Fibroblast of skin of back (primary cell): ENCODE measurements at regions not wholly inside any gene's neighbourhood (a gene's known extent, or its start where the extent isn't known, plus 50 kb on each side); places are given as distances from the start of the nearest gene placed in this dataset.

Experiments
- DNase-seq: peaks from one replicate; pipeline ENCODE4 v3.0.0-alpha.2; 2013

DNA sequence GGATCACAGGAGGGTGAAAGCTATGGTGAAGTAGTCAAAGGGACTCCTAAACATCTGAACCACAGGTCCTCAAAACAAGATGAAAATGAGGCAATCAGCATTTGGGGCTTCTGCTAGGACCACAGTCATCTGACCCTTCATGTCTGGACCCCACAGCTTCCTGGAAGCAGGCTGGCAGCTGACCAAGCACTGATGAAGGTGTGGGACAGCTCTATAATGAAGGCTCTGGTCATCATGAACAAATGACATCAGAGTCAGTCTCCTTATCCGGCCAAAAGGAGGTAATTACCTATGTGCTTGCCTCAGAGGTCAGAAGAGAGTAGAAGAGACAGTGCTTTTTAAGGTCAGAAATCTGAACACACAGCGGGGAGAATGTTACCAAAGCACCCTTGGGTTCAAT lies 101.2 kb upstream of the GNAO1 start:
- DNase-seq = no peak

DNA sequence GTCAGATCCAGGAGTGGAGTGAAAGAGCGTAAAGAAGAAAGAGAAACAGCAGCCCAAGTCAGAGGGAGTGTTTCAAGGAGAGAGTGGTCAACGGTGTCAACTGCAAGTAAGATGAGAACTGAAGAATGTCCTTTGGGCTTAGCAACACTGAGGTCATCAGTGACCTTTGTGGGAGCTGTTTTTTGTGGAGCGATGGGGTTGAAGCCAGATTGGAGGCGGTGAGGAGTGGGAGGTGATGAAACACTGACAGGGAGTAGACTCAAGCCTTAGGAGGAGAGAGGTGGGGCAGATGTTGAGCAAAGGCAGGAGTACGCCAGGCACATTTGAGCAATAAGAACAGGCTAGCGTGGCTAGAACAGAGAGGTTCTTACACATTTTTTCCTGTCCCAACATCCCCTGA lies 103.7 kb upstream of the GNAO1 start:
- no peak for DNase-seq

DNA sequence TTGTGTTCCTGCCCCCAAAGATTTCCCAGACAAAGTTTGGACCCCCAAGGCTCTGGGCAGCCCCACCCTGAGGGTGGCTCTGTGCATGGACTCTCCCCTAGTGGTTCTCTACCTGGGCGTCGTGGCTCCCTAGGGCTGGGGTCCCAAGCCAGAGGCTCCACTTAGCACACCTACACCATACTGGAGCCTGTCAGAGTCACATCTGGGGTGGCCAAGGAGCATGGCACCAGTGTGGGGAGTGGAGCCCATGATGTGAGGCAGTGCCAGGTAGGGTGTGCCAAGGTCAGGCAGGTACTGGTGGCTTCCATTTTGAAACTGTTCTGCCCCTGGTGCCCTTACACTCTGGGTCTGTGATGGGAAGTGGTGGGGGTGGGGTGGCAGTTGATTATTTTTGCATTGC lies 109.9 kb upstream of the GNAO1 start:
- no peak for DNase-seq

GRCh38 chr16:56075732-56076388 lies 115.4 kb upstream of the GNAO1 start:
- no peak for DNase-seq

DNA sequence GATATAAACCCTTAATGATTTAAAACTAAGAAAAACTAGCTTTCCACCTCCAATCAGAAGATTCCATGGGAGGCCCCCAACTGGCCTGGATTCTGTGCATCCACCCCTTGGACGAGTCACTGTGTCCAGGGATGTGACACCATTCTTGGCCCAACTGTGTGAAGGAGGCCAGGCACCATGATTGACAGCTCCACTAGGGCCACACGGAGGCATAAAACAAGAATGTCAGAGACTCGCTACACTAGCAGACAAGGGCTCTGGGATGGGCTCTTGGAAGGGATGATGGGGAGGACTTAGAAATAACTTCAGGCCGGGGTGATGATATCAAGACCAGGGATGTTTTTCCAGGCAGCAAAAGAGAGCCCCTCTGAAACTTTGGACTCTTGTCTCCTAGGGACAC lies 117.8 kb upstream of the GNAO1 start:
- DNase-seq = no peak

- DNase-seq = no peak
These were observed 119.2 kb upstream of the GNAO1 start for GRCh38 chr16:56072096-56072495.

GRCh38 chr16:56068816-56069215 lies 122.5 kb upstream of the GNAO1 start:
- DNase-seq = no peak

DNA sequence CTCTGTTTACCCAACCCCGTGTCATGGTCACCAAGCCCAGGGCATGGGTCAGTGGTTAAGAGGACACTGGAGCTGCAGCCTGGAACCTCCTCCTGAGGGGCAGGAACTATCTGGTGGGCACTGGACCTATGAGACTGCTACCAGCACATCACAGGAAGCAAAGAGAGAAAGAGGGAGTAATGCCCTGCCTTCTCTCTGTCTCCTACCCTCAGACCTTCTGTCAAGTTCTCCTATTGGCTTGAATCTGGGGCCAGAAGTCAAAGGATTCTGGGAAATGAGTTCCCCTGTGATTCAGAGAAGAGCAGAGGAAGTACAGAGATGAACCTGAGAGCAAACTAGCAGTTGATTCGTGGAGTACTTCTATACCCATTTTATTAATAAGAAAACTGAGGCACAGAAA lies 123.0 kb upstream of the GNAO1 start:
- DNase-seq = no peak

- DNase-seq = no peak
These were observed 123.9 kb upstream of the GNAO1 start for GRCh38 chr16:56067406-56067805.

DNA sequence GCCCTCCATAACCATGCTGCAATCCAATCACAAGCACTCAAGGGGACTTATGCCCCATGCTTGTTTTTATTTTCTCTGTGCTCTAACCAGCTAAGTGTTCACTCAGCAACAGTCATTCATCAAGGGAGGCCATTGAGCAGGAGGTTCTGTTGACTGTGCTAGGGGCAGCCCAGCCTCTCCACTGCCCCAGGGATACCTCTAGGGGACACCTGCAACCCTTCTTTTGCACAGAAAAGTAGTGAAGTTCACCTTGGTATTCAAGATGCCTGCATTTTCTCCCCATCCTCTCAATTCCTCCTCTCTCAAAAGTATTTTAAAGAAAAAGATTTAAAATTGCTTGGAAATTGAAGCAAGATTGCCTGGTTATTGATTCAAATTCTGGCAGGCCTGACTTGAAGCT lies 124.7 kb upstream of the GNAO1 start:
- DNase-seq = no peak

DNA sequence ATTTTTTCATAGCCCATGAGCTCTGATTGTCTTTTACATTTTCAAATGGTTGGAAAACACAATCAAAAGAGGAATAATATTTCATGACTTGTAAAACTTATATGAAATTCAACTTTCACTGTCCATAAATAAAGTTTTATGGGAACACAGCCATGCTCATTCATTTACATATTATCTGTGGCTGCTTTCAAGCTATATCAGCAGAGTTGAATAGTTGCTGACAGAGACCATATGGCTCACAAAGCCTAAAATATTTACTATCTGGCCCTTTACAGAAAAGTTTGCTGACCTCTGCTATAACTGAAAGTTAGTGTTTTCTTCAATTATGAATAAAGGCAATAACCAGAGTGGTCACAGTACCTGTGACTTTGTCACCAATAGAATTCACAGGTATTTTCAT lies 128.2 kb upstream of the GNAO1 start:
- no peak for DNase-seq

DNA sequence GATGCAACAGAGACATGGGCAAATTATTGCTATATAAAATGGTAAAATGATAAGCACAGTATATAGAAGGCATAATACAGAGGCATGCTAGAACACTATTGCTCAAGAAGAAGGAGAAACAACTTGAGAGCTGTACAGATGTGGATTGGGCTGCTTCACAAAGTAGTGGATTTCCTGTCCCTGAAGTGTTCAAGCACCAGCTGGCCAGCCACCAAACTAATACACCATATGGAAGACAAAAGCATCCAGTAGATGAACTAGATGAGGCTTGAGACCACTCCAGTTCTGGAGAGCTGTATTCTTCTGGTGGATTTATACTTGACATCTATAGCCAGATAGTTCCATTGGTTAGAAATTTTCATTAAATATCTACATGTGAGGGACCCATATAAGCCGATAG lies 134.1 kb upstream of the GNAO1 start:
- no peak for DNase-seq

DNA sequence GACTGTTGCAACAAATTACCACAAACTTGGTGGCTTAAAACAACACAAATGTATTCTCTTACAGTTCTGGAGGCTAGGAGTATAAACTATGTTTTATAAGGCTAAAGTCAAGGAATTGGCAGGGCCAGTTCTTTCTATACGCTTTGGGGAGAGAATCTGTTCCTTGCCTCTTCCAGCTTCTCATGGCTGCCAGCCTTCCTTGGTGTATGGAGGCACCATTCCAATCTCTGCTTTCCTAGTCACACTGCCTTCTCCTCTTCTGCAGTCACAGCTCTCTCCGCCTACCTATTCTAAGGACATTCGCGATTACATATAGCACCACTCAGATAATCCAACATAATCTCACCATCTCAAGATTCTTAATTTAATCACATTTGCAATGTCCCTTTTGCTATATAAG lies 140.4 kb upstream of the GNAO1 start:
- no peak for DNase-seq

- no peak for DNase-seq
These were observed 142.7 kb upstream of the GNAO1 start for GRCh38 chr16:56048425-56049105.

DNA sequence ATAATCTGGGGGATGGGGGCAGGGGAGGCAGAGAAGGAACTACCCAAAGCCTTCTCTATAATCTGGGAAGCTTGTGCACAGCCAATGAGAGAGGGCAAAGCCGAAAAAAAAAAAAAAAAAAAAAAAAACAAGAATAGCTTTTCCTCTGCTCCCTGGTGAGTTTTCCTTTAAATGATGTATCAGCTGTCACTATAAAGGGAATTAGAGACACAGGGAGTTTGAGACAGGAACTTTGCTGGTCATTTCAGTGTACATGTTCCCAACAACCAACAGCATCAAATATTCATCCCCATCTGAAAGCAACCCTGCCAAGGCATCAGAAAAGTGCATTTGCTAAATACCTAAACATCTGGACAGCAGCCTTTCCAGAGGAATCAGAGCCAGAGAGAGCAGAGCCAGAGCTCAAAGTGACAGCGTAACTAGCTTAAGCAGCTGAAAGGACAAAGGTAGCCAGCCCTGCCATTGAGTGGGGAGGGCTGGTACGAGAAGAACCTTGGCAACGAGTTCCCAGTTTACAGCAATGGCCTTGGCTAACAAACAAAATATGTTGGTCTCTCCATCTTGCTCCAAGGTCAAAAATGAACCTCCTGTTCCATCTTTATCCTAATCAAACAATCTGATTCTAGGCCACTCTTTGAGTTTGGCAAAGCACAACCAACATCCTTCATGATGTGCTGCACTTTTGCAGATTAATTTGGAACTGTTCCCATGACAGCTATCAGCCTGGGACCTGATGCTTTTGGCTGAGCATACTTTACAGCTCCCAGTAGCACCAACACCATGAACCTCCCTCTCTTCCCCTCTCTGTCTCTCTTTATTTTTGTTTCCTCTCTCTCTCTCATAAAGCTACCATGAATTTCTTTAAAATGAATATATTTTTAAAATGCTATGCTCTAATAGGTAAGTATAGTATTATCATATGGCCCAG lies 143.7 kb upstream of the GNAO1 start:
- DNase-seq = no peak

GRCh38 chr16:56042416-56042815 lies 148.9 kb upstream of the GNAO1 start:
- no peak for DNase-seq

GRCh38 chr16:56041556-56042140 lies 149.6 kb upstream of the GNAO1 start:
- DNase-seq = no peak

GRCh38 chr16:56038564-56039098 lies 152.7 kb upstream of the GNAO1 start:
- DNase-seq = no peak

DNA sequence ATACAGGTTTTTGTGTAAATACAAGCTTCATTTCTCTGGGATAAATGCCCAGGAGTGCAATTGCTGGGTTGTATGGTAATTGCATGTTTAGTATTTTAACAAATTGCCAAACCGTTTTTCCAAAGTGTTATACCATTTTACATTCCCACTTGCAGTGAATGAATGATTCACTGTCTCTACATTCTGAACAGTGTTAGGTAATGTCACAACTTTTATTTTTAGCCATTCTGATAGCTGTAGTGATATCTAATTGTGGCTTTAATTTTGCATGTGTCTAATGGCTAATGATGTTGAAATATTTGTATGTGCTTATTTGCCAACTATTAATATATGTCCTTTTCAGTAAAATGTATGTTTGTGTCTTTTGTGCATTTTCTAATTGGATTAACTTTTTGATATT lies 156.9 kb upstream of the CES5A start:
- DNase-seq = no peak

DNA sequence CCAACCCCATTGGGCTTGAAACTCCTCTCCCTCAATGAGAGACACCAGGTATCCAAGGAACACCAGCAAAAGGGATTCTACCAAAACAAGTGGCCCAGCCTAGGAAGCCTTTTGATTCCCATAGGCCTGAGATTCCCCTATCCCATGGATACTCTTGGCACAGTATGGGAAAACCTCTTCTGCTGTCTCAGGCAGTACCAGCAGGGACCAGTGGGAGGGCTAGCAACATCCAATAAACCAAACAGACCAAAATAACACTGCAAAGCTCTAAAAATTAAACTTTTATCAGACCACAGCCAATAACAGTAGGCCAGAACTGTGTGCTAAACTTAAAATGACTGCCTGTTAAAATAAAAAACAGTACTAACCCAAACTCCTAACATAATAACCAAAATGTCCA lies 153.9 kb upstream of the CES5A start:
- no peak for DNase-seq

DNA sequence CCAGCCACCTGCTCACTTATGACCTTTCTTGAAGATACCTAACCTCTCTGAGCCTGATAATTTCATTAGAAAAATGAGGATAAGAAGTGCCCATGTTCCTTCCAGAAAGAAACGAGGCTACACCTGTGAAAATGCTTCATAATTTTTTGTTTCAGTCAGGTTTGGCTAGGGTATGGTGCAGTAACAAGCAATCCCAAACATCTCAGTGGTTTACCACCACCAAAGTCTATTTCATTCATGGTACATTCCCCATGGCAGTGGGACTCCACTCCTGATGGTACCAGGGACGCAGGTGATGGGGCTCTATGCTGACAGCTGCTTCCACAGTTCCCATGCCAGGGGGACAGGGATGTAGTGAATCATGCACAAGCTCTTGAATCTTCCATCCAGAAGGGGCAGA lies 147.6 kb upstream of the CES5A start:
- DNase-seq = no peak

- no peak for DNase-seq
These were observed 144.1 kb upstream of the CES5A start for GRCh38 chr16:56019274-56019673.

DNA sequence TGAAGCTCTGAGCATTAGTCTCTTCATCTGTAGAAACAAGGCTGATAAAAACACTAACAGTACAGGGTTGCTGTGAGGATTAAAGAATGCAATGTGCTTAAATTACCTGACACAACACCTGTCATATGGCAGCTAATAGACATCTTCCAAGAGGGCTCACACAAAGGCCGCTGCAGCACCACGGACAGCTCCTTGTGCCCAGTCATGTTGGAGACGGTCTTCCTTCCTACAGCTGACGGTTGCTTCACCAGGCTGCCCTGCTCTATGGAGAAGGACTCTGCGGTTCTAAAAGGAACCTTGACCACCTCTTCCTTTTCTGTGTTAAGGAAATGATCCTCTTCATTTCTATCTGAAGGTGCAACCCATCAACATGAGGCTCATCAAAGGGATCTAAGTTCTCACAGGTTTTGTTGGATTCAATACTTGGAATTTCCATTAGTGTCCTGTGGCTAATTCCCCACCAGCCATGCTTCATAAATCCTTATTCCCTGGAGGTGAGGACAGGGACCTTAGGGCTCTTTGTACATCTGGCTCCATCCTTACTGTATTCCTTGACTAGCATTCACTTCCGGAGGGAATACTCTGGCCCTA lies 138.9 kb upstream of the CES5A start:
- peak; percentile 44 for DNase-seq
